ENCODE measurements at regions not wholly inside any gene's neighbourhood (a gene's known extent, or its start where the extent isn't known, plus 50 kb on each side); places are given as distances from the start of the nearest gene placed in this dataset.

DNA sequence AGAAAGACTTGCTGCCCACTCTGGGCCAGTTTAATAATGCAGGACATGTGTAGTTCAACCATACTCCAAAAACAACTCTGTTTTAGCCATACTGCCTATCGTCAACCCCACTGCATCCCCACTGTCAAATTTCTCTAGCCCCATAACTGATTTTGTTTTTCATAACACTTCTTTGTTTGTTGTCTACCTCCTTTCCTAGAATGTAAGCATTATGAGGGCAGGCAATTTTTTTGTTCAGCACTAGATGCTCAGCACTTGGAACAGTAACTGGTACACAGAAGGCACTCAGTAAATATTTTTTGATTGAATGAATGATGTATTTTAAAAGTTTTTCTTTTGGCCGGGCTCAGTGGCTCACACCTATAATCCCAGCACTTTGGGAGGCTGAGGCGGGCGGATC is 183.8 kb upstream of the MKLN1 start:
- H3K27ac ChIP-seq = no peak overlapping the region
- TF ChIP-seq, protein P1, sequence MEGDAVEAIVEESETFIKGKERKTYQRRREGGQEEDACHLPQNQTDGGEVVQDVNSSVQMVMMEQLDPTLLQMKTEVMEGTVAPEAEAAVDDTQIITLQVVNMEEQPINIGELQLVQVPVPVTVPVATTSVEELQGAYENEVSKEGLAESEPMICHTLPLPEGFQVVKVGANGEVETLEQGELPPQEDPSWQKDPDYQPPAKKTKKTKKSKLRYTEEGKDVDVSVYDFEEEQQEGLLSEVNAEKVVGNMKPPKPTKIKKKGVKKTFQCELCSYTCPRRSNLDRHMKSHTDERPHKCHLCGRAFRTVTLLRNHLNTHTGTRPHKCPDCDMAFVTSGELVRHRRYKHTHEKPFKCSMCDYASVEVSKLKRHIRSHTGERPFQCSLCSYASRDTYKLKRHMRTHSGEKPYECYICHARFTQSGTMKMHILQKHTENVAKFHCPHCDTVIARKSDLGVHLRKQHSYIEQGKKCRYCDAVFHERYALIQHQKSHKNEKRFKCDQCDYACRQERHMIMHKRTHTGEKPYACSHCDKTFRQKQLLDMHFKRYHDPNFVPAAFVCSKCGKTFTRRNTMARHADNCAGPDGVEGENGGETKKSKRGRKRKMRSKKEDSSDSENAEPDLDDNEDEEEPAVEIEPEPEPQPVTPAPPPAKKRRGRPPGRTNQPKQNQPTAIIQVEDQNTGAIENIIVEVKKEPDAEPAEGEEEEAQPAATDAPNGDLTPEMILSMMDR (IDR thresholded peaks at IDR 0.05) = no peak
- TF ChIP-seq ZFX (IDR thresholded peaks at IDR 0.05; ENCODE audit: borderline replicate concordance) = no peak

DNA sequence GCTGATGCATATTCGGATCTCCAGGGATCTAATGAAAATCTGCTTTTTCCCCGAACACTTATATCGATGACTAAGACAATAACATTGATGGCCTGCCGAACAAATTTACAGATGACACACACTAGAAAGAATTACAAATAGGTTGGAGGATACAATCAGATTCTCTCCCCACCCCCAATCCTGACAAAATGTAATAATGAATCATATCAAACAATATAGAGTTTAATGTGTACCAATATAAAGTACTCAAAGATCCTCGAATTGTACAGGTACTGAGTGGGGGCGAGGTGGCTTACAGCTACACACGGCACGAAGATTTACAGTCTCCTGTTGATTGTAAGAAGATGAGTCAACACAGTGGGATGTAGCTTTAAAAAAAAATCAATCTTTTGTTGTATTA is 182.7 kb upstream of the MKLN1 start:
- no peak overlapping the region for H3K27ac ChIP-seq
- TF ChIP-seq, protein P1 (IDR thresholded peaks at IDR 0.05) = no peak
- no peak for TF ChIP-seq ZFX (IDR thresholded peaks at IDR 0.05; ENCODE audit: borderline replicate concordance)

DNA sequence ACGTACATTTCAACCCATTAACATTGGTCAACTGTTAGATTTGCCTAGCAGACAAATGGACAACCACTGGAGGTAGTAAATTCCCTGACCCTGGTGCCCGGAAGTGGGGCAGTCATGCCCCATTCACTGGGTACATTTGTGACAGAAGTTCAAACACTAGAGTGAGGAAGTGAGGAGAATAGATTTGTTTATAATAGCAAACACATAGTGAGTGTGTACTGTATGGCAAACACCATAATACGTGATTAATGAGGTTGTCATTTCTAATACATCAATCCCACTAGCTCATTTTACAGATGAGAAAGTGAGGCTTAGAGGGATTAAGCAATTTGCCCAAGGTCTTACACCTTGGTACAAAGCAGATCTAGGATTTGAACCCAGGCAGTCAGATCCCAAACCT is 181.9 kb upstream of the MKLN1 start:
- no peak overlapping the region for H3K27ac ChIP-seq
- no peak for TF ChIP-seq ZFX (IDR thresholded peaks at IDR 0.05; ENCODE audit: borderline replicate concordance)
- TF ChIP-seq, protein P1 (IDR thresholded peaks at IDR 0.05) = no peak

DNA sequence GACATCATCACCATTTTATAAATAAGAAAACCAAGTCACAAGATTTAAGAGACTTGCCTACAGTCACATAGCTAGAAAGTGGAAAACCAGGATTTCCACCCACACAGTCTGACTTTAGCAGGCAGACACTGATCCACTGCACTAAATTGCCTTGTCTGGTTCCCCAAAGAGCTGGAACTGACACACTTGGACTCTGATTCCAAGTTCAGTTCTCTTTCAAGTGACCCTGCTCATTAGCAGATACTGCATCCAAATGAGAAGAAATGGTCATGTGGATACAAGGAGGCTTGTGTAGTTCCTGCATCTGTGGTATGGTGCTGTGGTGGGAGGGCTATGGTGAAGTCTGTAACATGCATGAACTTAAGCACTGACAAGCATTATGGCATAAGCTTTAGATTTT is 180.1 kb upstream of the MKLN1 start:
- H3K27ac ChIP-seq = no peak overlapping the region
- TF ChIP-seq ZFX (IDR thresholded peaks at IDR 0.05; ENCODE audit: borderline replicate concordance) = no peak
- TF ChIP-seq, protein P1 (IDR thresholded peaks at IDR 0.05) = no peak

DNA sequence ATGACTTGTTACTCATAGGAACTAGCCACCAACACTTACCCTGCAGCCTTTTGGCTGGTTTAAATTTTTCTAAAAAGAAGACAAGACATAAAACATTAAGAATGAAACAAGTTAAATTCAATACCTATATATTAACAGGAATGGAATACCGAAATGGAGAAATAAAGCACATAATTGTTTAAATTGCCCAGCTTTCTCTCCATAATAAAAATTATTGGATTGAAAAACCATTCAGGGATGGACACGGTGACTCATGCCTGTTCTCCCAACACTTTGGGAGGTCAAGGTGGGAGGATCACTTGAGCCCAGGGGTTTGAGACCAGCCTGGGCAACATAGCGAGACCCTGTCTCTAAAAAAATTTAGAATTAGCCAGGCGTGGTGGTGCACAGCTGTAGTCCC is 179.4 kb upstream of the MKLN1 start:
- no peak overlapping the region for H3K27ac ChIP-seq
- no peak for TF ChIP-seq ZFX (IDR thresholded peaks at IDR 0.05; ENCODE audit: borderline replicate concordance)
- TF ChIP-seq, protein P1 (IDR thresholded peaks at IDR 0.05) = no peak

DNA sequence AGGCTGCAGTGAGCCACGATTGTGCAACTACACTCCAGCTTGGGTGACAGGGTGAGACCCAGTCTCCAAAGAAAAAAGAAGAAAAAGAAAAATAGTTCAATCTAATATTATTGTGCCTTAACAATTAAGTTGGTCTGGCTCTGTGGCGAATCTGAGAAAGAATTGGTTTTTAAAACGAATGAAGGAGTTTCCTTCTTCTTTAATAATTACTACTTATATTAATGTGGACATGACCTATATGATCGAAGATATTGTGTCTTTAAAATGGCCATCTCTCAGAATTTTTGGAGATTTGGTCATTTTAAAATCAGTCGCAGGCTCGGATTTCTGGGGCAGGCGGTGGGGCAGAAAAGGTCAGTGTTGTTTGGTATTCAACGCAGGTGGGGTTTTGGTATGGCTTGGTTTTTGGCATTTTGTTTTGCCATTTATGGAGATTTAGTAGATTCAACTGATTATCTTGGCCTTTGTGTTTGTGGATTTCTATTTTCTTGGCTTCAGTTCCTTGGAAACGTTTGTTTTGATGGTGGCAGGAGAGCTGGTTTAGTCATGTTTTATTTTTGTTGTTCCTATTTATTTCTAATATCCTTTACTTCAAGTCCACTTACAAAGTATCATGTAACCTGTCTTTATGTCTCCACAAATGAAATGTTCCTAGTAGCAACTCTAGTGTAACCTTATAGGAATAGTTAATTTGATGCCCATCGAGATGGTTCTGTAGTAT is 178.8 kb upstream of the MKLN1 start:
- TF ChIP-seq, protein P1 (IDR thresholded peaks at IDR 0.05) = no peak
- TF ChIP-seq ZFX (IDR thresholded peaks at IDR 0.05; ENCODE audit: borderline replicate concordance) = no peak

DNA sequence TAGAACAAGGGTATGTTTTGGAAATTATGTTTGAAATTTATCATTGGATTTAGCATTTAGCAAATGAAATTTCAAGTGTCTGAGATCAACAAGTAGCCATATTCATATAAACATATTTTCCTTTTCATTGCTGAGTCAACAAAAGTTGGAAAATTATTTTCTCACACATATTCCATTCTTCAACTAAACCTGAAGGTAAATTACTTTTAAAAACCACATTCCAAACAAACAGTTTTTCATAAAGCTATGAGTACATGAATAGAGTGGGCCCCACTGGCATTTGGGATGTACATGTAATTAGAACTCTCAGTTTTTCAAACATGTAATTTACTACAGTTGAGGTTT is 178.3 kb upstream of the MKLN1 start:
- no peak overlapping the region for H3K27ac ChIP-seq
- TF ChIP-seq, protein P1 (IDR thresholded peaks at IDR 0.05) = no peak
- TF ChIP-seq ZFX (IDR thresholded peaks at IDR 0.05; ENCODE audit: borderline replicate concordance) = no peak

More for the DNA sequence above, 178.8 kb upstream of the MKLN1 start:
- H3K27ac ChIP-seq = no peak overlapping the region

All from 22Rv1 (cell line).